ENCODE measurements at regions not wholly inside any gene's neighbourhood (a gene's known extent, or its start where the extent isn't known, plus 50 kb on each side); places are given as distances from the start of the nearest gene placed in this dataset.
"Not testable (repeated sequence)": the region's sequence is repeated elsewhere in the genome, so short reads cannot be mapped to it uniquely, and the experiment has no call there.

DNA sequence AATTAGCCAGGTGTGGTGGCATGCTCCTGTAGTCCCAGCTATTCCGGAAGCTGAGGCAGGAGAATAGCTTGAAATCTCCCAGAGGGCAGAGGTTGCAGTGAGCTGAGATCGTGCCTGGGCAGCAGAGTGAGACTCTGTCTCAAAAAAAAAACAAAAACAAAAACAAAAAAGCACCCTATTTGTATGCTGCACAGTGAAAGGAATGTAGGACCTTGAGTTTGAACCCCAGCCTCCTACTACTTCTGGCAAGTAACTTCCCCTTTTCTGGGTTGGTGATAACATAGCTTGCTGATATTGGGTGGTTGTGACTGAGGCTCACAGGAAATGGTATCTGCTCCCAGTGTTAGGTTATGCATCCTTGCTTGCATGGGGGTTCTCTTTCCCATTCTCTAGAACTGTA is 205.3 kb downstream of the BUB3 start:
- DNase-seq: no peak
- no peaks in the 10 kb centered on the region for H3K4me1 ChIP-seq
- peaks cover 0 to 8% (median 0%) of the 10 kb centered on the region in 9 donors for H3K27me3 ChIP-seq
- no peak overlapping the region for H3K4me3 ChIP-seq
- TF ChIP-seq, protein P1, sequence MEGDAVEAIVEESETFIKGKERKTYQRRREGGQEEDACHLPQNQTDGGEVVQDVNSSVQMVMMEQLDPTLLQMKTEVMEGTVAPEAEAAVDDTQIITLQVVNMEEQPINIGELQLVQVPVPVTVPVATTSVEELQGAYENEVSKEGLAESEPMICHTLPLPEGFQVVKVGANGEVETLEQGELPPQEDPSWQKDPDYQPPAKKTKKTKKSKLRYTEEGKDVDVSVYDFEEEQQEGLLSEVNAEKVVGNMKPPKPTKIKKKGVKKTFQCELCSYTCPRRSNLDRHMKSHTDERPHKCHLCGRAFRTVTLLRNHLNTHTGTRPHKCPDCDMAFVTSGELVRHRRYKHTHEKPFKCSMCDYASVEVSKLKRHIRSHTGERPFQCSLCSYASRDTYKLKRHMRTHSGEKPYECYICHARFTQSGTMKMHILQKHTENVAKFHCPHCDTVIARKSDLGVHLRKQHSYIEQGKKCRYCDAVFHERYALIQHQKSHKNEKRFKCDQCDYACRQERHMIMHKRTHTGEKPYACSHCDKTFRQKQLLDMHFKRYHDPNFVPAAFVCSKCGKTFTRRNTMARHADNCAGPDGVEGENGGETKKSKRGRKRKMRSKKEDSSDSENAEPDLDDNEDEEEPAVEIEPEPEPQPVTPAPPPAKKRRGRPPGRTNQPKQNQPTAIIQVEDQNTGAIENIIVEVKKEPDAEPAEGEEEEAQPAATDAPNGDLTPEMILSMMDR (IDR thresholded peaks at IDR 0.05): no peak
- no peak for TF ChIP-seq POLR2A (IDR thresholded peaks at IDR 0.05)
- no peaks in the 10 kb centered on the region for H3K9me3 ChIP-seq
- no peaks in the 10 kb centered on the region for H3K36me3 ChIP-seq
- intact Hi-C loops (cut with DNase I): no loop called here
- 76 to 86% (median 83%) methylated on average over 2 of the region's 2 CpGs for whole genome bisulfite sequencing, 4 donors
- no peak for ATAC-seq
- H3K27ac ChIP-seq: no peak overlapping the region

DNA sequence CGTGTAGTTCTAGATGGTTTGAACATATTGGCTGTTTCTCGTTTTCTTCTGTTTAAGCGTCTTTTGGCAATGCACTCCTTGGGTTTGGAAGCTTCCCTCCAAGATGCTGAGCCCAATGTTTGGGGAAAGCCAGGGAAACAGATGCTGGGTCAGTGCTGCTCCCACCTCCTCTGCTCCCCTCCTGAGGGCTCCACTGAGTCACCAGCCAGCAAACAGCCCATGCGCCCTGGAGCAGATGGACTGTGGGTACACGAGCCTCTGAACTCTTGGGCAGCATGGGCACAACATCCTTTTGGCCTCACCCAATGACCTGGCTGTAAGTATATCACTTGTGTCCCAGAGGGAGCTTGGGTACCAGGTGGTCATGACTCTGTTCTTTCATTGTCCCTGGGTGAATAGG is 207.6 kb downstream of the BUB3 start:
- Histone ChIP-seq H3K4me3 (no peak overlapping the region), H3K4me1 (no peaks in the 10 kb centered on the region), H3K27ac (no peak overlapping the region), H3K36me3 (no peaks in the 10 kb centered on the region), H3K27me3 (peaks cover 0 to 8% (median 0%) of the 10 kb centered on the region in 9 donors), H3K9me3 (no peaks in the 10 kb centered on the region)
- 84 to 90% (median 88%) methylated on average over 5 of the region's 5 CpGs for WGBS, 4 donors
- intact Hi-C loops (cut with DNase I): no loop called here
- TF ChIP-seq, protein P1 (IDR thresholded peaks at IDR 0.05): no peak
- TF ChIP-seq POLR2A (IDR thresholded peaks at IDR 0.05): no peak
- no peak for ATAC-seq
- no peak for DNase-seq

DNA sequence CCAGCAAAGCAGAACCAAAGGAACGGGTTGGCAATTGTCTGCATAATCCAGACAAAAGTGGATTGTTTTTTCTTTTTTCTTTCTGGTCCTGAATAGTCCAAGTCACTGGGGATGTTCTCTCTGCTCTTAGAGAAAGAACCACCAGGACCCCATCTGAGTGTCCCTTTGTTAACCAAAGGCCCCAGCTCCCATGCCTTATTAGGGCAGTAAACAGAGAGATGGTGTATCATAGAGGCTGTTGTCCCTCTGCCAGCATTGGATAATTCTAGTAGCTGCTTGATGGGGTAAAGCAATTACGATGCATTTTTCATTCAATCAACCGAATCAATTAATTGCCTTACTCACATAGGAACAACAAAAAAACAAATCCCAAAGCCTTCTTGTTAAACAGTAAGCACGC is 213.0 kb downstream of the BUB3 start:
- WGBS, 4 donors: 92 to 95% (median 92%) methylated on average over 4 of the region's 4 CpGs
- no peak for TF ChIP-seq POLR2A (IDR thresholded peaks at IDR 0.05)
- TF ChIP-seq, protein P1 (IDR thresholded peaks at IDR 0.05): no peak
- intact Hi-C loops (cut with DNase I): no loop called here

DNA sequence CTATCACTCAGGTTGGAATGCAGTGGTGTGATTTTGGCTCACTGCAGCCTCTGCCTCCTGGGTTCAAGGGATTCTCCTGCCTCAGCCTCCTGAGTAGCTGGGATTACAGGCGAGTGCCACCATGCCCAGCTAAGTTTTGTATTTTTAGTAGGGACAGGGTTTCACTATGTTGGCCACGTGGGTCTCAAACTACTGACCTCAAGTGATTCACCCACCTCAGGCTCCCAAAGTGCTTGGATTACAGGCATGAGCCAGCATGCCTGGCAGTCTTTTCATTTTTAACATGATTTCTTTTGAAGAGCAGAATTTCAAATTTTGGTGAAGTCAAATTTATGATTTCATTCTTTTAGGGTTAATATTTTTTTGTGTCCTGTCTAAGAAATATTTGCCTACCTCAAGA is 217.4 kb downstream of the BUB3 start:
- intact Hi-C loops (cut with DNase I); H3K36me3 ChIP-seq; H3K4me1 ChIP-seq; DNase-seq; H3K4me3 ChIP-seq; H3K27ac ChIP-seq; ATAC-seq; H3K27me3 ChIP-seq: not testable (repeated sequence)
- peaks cover 0 to 12% (median 0%) of the 10 kb centered on the region in 12 donors for H3K9me3 ChIP-seq
- WGBS, 4 donors: 62 to 76% (median 64%) methylated on average over 2 of the region's 2 CpGs

More for the DNA sequence above, 213.0 kb downstream of the BUB3 start:
- Histone ChIP-seq H3K4me3 (no peak overlapping the region), H3K27ac (no peak overlapping the region), H3K9me3 (peaks cover 0 to 12% (median 0%) of the 10 kb centered on the region in 12 donors), H3K27me3 (no peaks in the 10 kb centered on the region), H3K36me3 (no peaks in the 10 kb centered on the region), H3K4me1 (no peaks in the 10 kb centered on the region)
- DNase-seq (no peak), ATAC-seq (no peak)

DNA sequence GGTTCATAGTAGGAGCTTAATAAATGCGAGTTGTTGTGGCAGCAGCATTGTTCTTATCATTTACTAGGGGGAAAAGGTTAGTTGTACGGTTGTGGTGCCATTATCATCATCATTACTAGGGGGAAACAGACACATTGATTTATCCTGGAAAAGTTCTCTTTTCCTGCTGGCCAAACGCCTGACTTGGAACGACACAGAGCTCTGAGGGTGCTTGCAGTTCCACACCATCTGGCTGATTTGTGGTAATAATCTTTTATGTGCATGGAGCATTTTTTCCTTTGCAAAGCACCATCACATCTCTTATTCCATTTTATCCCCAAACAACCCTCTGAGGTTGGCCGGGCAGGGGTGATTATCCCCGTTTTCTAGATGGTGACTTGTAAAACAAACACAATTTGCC is 219.4 kb downstream of the BUB3 start:
- ATAC-seq: no peak
- H3K9me3 ChIP-seq: peaks cover 0 to 12% (median 0%) of the 10 kb centered on the region in 12 donors
- no peak overlapping the region for H3K27ac ChIP-seq
- no peak for DNase-seq
- 72 to 86% (median 78%) methylated on average over 6 of the region's 6 CpGs for WGBS, 4 donors
- H3K4me1 ChIP-seq: no peaks in the 10 kb centered on the region
- H3K27me3 ChIP-seq: no peaks in the 10 kb centered on the region
- H3K4me3 ChIP-seq: no peak overlapping the region
- no peaks in the 10 kb centered on the region for H3K36me3 ChIP-seq
- no peak for TF ChIP-seq POLR2A (IDR thresholded peaks at IDR 0.05)
- TF ChIP-seq, protein P1 (IDR thresholded peaks at IDR 0.05): no peak
- intact Hi-C loops (cut with DNase I): no loop called here
